ENCODE measurements at regions not wholly inside any gene's neighbourhood (a gene's known extent, or its start where the extent isn't known, plus 50 kb on each side); places are given as distances from the start of the nearest gene placed in this dataset.

DNA sequence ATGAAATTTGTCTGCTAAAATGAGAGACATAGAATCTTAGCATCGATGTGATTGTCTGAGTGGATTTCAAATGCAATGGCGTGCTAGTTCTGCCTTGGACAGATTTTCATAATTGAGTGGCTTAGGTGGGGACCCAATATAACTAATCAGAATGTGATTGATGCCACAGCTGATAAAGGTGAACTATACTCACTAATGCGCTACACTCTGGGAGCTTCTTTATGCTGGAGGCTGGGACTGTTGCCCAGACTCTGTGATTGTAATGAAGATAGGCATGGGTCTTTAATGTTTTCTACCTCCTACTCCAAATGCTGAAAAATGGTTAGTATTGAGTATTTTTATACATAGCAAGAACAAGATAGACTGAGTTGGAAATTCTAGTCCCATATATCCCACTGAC lies 339.5 kb upstream of the SLC39A10 start:
- Histone ChIP-seq H2AFZ (ENCODE audit: low read length) (no peak overlapping the region), H3K36me3 (ENCODE audit: insufficient read depth, low read length) (no peaks in the 10 kb centered on the region), H3K27me3 (ENCODE audit: insufficient read depth, low read length) (no peaks in the 10 kb centered on the region), H3K27ac (ENCODE audit: low read depth, low read length) (no peak overlapping the region), H3K4me2 (ENCODE audit: insufficient read depth, low read length) (no peak overlapping the region), H3K4me3 (ENCODE audit: insufficient read depth, low read length) (no peak overlapping the region), H4K20me1 (ENCODE audit: insufficient read depth, low read length) (no peaks in the 10 kb centered on the region), H3K9me3 (ENCODE audit: low read depth, low read length) (no peaks in the 10 kb centered on the region), H3K79me2 (ENCODE audit: insufficient read depth, low read length) (no peaks in the 10 kb centered on the region), H3K4me1 (ENCODE audit: insufficient read depth, low read length) (peaks cover 9% of the 10 kb centered on the region)
- DNase-seq (ENCODE audit: insufficient read length, low spot score, missing footprints): no peak
- TF ChIP-seq, protein P1, sequence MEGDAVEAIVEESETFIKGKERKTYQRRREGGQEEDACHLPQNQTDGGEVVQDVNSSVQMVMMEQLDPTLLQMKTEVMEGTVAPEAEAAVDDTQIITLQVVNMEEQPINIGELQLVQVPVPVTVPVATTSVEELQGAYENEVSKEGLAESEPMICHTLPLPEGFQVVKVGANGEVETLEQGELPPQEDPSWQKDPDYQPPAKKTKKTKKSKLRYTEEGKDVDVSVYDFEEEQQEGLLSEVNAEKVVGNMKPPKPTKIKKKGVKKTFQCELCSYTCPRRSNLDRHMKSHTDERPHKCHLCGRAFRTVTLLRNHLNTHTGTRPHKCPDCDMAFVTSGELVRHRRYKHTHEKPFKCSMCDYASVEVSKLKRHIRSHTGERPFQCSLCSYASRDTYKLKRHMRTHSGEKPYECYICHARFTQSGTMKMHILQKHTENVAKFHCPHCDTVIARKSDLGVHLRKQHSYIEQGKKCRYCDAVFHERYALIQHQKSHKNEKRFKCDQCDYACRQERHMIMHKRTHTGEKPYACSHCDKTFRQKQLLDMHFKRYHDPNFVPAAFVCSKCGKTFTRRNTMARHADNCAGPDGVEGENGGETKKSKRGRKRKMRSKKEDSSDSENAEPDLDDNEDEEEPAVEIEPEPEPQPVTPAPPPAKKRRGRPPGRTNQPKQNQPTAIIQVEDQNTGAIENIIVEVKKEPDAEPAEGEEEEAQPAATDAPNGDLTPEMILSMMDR (IDR thresholded peaks at IDR 0.05; ENCODE audit: extremely low read depth, low read depth, low read length): no peak

DNA sequence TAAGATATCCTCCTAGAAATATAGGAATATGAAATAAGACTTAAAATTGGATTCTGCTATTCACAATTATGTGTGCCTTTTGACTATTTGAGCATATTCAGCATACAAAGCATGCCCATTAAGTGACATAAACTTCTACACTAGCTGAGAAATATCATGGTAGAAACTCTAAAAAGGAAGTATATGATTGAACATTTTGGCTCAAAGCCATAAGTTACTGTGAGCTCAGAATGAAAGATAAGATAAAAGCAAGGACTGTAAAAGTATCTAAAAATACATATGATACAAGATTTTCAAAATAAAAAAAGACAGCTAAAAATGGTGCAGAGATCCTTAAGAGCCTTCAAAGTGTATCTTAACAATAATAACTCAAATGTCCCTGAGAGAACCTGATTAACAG lies 340.5 kb upstream of the SLC39A10 start:
- H3K79me2 ChIP-seq (ENCODE audit: insufficient read depth, low read length): no peaks in the 10 kb centered on the region
- no peaks in the 10 kb centered on the region for H3K9me3 ChIP-seq (ENCODE audit: low read depth, low read length)
- DNase-seq (ENCODE audit: insufficient read length, low spot score, missing footprints): no peak
- H3K4me2 ChIP-seq (ENCODE audit: insufficient read depth, low read length): no peak overlapping the region
- no peaks in the 10 kb centered on the region for H3K27me3 ChIP-seq (ENCODE audit: insufficient read depth, low read length)
- H3K4me3 ChIP-seq (ENCODE audit: insufficient read depth, low read length): no peak overlapping the region
- H3K4me1 ChIP-seq (ENCODE audit: insufficient read depth, low read length): peaks cover 9% of the 10 kb centered on the region
- TF ChIP-seq, protein P1 (IDR thresholded peaks at IDR 0.05; ENCODE audit: extremely low read depth, low read depth, low read length): no peak
- no peak overlapping the region for H2AFZ ChIP-seq (ENCODE audit: low read length)
- no peak overlapping the region for H3K27ac ChIP-seq (ENCODE audit: low read depth, low read length)
- no peaks in the 10 kb centered on the region for H3K36me3 ChIP-seq (ENCODE audit: insufficient read depth, low read length)
- H4K20me1 ChIP-seq (ENCODE audit: insufficient read depth, low read length): no peaks in the 10 kb centered on the region

DNA sequence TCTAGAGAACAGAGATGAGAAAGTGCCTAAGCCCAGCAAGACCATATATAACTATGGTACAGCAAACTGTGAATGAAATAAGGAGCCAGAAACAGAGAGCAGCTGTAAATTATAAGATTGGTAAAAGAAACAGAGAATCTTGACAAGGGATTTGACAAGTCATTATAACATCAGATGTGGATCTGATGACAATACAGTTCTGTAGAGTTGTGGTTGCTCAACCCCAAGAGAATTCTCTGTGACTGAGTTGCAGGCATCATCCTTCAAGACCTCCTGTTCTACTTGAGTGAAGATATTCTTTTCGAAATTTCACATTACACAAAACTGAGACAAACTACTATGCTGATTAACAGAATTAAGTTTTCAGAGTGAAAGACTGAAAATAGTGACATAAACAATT lies 343.1 kb upstream of the SLC39A10 start:
- no peaks in the 10 kb centered on the region for H3K79me2 ChIP-seq (ENCODE audit: insufficient read depth, low read length)
- no peak overlapping the region for H3K27ac ChIP-seq (ENCODE audit: low read depth, low read length)
- H4K20me1 ChIP-seq (ENCODE audit: insufficient read depth, low read length): no peaks in the 10 kb centered on the region
- no peaks in the 10 kb centered on the region for H3K27me3 ChIP-seq (ENCODE audit: insufficient read depth, low read length)
- H3K4me2 ChIP-seq (ENCODE audit: insufficient read depth, low read length): no peak overlapping the region
- no peak overlapping the region for H2AFZ ChIP-seq (ENCODE audit: low read length)
- TF ChIP-seq, protein P1 (IDR thresholded peaks at IDR 0.05; ENCODE audit: extremely low read depth, low read depth, low read length): no peak
- H3K9me3 ChIP-seq (ENCODE audit: low read depth, low read length): no peaks in the 10 kb centered on the region
- DNase-seq (ENCODE audit: insufficient read length, low spot score, missing footprints): no peak
- no peaks in the 10 kb centered on the region for H3K36me3 ChIP-seq (ENCODE audit: insufficient read depth, low read length)
- H3K4me1 ChIP-seq (ENCODE audit: insufficient read depth, low read length): peaks cover 6% of the 10 kb centered on the region
- no peak overlapping the region for H3K4me3 ChIP-seq (ENCODE audit: insufficient read depth, low read length)

DNA sequence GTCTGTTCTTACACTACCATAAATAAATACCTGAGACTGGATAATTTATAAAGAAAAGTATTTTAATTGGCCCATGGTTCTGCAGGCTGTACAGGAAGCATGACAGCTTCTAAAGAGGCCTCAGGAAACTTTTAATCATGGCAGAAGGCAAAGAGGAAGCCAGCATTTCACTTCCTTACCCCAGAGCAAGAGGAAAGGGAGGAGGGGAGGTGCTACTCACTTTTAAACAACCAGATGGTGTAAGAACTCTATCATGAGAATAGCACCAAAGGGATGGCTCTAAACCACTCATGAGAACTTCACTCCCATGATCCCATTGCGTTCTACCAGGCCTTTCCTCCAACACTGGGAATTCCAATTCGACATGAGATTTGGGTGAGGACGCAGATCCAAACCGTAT lies 344.4 kb upstream of the SLC39A10 start:
- Histone ChIP-seq H3K36me3 (ENCODE audit: insufficient read depth, low read length) (no peaks in the 10 kb centered on the region), H3K27me3 (ENCODE audit: insufficient read depth, low read length) (no peaks in the 10 kb centered on the region), H3K4me1 (ENCODE audit: insufficient read depth, low read length) (no peaks in the 10 kb centered on the region), H3K27ac (ENCODE audit: low read depth, low read length) (no peak overlapping the region), H3K9me3 (ENCODE audit: low read depth, low read length) (no peaks in the 10 kb centered on the region), H3K4me2 (ENCODE audit: insufficient read depth, low read length) (no peak overlapping the region), H3K4me3 (ENCODE audit: insufficient read depth, low read length) (no peak overlapping the region), H3K79me2 (ENCODE audit: insufficient read depth, low read length) (no peaks in the 10 kb centered on the region), H4K20me1 (ENCODE audit: insufficient read depth, low read length) (no peaks in the 10 kb centered on the region), H2AFZ (ENCODE audit: low read length) (no peak overlapping the region)
- no peak for DNase-seq (ENCODE audit: insufficient read length, low spot score, missing footprints)
- TF ChIP-seq, protein P1 (IDR thresholded peaks at IDR 0.05; ENCODE audit: extremely low read depth, low read depth, low read length): no peak

Data from osteoblast (primary cell).